LHCN-M2 (cell line): ENCODE measurements at regions not wholly inside any gene's neighbourhood (a gene's known extent, or its start where the extent isn't known, plus 50 kb on each side); places are given as distances from the start of the nearest gene placed in this dataset.

ENCODE experiments used
- DNase-seq: peaks from one replicate; pipeline ENCODE4 v3.0.0-alpha.2; 2012; ENCODE audit warnings: low read depth

DNA sequence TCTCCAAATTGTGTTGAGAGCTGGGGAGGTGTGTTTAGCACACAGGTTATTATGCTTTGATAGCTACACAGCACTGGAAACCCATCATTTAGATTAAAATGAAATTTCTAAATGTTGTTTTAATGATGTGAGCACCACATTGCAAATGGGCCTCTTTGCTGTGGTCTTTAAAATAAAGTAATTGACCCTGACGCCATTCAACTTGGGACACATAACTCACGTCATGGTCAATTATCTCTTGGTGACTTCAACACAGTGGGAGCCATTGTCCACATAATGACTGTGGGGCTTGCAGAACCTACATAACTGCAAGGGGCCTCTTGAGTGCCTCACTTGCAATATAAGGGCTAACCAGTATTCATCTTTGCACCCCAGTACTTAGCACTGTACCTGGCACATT is 280.4 kb downstream of the HLX start:
- no peak for DNase-seq

DNA sequence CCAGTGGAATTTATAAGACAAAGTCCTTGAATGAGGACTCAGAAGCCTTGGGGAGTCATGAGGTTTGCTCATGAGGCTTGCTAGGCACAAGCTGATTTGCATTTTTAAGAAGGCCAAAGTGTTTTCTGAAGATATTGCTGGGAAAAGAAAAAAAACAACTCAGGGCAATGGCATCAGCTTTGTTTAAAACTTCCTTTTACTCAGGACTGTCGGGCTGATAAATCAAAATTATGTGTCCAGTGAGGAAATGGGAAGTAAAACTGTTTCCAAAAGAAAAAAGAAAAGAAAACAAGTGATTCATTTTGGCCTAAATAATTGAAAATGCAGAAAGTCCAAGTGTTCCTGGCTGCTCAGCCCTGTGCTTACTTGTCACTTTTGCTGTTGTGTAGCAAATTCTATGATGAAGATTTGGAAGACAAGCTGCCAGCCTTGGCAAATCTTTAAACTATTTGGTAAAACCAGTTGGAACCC is 282.4 kb downstream of the HLX start:
- no peak for DNase-seq

DNA sequence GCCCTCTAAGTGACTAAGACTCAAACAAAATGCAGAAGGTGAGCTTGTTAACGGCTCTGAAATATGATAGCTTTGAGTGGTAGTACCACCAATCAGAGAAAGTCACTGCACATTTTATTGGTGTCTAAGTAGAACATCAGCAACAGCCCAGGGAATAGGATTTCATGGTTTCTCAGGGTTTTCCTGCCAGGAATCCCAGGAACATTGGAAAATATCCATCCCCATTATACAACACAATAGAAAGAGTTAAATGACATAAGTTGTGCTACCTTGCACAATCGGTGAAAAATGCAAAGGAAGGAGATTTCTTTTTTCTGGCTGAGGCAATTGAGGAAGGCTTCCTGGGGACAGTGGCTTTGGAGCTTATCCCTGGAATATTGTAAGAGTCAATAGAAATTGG is 283.1 kb downstream of the HLX start:
- DNase-seq = no peak

DNA sequence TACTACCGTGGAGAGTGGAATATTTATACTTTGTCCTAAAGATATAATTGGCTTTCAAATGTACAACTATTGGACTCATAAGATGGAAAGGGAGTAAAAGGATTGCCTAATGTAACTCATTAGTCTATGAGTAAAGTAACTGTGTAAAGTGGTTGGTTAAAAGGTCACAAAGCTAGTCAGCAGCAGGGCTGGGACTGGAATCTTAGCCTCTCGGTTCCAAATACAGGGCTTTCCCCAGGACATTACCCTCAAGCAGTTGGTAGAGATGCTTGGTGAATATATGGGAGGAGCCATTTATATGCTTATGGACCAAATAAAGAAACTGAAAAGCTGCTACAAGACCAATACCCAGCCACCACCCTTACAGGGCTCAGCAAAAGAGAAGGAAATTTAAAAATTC is 283.7 kb downstream of the HLX start:
- no peak for DNase-seq

DNA sequence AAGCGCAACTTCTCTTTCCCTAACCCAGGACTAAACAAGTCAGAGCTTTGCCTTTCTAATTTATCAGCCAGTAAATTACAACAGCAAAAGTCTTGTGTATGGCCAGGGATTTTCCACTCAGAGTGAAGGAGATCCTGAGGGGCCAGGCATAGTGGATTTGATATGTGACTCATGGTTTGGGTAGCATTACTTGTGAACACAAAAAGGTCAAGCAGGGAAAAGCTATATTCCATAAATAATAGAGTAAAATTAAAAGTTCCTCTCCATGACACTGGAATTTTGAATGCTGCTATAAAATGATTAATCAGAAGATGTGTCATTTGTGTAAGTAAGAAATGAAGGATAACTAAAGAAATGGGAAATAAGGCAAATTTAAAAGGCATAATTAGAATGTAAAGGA is 284.8 kb downstream of the HLX start:
- DNase-seq = peak; percentile 43

DNA sequence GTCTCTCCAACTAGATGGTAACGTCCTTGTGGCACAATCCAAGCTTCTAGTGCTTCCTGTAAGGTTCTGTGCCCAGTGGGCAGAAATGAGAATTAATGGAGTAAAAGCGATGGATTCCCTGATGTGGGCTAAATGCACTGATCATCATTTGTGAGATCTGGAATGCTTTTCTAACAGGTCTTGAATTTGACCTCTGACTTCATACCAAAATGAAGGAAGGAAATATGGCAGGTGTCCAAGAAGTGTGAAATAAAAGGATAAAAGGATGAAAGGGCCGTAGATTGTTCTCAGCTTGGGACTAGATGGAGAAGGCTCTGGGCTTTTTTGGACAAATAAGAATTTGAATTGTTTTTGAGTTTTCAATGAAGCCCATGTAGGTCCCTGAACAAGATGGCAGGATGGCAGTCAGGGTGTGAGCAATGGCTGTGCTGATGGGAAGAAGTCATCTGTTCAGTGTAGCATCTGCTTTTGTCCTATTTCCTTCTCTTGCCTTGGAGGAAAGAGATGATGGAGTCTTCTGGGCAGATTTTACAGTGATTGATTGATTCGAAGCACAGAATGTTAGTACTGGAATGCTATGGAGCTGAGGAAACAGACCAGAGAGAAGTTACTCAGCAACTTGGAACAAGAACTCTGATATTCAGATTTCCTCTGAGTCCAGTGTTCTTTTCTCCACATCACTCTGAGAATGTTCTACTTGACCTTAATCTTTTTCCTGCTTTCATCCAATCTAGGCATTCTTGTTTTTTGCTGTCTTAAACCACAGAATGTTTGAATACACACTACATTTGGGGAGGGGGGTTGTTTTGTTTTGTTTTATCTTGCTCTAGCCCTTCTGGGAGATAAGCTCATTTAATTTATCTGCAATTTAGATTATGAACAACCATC is 286.0 kb downstream of the HLX start:
- DNase-seq = no peak

DNA sequence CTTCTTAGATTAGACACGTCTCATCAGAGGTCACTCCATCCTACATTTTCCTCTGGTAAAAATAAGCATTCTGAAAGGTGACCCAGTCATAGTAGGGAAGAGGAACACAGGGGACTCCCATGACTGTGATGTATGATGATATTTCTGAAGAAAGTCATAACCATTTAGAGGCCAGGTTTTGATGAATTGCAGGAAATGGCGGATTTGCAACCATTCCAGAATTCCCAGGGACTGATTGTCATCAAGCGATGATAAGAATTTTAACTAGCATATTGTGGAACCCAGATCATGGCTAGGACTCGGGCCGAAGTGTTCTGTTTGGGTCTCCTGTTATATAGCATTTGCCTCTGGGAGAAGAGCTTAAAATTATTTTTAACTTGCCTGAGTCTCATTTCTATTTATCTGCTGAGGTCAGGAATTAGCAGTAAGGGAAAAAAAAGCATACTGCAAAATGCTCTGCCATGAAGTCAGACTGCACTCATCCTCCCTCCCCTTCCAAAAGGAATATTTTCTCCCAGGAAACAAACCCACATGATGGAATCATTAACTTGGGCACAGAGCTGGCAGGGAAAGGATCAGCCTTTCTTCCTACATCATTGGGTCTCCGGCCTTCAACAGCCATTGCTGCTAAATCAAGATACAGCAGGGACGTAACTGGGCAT is 286.7 kb downstream of the HLX start:
- DNase-seq = no peak

DNA sequence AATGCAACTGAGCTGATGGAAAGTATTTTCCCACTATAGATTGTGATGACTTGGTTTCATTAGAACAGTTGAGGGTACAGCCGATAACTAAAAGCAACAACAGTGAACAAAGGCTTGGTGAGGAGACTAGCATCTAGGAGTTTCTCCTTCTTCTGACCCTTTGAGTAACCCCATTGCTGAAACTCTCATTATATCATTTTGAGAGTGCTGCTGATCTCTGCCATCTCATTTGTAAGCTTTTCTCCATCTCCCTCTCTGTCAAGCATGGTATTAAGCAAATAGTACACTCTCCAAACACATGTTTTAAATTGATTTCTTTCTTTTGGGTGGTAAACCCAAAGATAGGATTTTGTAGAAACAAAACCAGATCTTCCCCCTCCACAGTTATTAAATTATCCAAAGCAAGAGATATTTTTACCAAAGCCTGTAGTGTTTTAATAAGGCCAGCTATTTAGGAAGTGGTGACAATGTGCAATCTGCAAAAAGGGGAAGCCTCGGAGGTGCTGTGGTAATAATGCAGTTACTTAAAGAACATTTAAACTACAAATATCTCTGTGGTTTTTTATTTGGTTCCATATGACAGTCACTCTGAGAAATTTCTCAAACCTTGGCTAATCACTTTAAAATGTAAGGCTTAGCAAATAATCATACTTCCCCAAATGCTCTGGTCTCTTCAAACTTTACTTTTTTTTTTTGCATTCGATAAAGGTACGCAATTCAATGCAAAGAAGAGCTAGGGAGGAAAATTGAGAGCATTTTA is 287.5 kb downstream of the HLX start:
- DNase-seq = no peak

DNA sequence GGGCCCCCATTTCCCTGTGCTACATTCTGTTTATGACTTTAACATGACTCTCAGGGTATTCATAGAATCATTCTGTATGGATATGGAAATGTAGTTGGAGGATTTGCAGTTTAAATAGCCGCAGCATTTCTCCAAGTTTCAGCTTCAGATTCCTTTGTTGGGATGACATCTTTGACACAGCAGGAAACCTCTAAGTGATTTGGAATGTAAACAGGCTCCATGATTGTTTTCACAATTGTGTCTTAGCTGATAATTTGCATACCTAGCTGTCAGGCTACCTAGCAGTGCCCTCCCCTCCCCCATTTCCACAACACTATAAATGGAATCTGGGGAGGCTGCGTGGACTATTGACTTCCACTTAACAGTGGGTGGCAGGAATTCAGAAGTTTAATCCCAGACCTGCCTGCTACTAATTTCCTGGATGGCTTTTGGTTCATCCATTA is 290.2 kb downstream of the HLX start:
- DNase-seq = no peak

DNA sequence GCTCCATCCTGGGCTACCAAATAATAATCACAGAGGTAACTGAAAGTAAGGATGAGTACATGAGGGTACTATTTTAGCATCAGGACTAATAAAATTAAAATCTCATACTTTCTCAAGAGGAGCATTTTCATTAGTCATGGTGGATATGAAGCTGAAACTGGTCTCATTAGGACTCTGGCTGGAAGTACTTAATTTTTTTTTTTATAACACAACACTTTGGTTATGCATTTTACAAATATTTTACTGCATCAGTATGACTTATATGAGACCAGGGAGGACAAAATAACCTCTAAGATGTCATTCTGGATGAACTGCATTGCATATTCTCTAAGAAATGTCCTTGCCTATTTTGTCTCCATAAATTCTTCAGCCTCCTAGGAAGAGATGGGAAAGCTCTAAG is 290.9 kb downstream of the HLX start:
- DNase-seq = no peak

DNA sequence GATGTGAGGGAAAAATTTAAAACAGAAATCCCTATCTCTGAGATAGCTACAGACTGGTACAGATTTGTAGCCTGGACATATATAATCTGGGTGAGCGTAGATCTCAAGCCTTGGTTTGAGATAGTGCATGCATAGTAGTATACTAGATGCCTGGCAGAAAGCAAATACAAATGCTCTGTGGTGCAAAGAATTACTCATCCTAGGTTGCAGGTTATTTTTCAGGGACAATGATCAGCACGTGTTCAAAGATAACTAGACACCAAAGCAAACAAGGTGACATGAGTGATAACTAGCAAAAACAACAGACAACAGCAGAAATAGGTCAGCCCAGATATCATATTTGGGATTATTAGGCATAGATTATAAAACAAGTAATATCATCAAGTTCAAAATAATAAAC is 292.5 kb downstream of the HLX start:
- DNase-seq = no peak

DNA sequence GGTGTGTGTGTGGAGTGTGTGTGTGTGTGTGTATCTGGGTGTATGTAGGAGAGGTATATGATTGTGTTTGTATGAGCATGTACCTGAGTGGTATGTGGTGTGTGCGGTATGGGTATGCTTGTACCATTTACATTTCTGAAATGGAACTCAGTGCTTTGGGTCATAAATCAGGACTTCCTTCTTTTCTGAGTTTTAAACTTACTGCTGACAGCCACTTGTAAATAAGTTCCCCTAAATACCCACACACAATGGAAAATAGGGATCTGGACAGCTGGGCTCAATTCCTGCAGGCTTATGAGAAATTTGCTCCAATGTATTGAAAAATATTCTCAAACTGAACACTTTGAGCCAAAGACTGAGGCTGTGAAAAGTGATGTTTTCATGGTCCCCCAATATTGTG is 293.6 kb downstream of the HLX start:
- DNase-seq = no peak

DNA sequence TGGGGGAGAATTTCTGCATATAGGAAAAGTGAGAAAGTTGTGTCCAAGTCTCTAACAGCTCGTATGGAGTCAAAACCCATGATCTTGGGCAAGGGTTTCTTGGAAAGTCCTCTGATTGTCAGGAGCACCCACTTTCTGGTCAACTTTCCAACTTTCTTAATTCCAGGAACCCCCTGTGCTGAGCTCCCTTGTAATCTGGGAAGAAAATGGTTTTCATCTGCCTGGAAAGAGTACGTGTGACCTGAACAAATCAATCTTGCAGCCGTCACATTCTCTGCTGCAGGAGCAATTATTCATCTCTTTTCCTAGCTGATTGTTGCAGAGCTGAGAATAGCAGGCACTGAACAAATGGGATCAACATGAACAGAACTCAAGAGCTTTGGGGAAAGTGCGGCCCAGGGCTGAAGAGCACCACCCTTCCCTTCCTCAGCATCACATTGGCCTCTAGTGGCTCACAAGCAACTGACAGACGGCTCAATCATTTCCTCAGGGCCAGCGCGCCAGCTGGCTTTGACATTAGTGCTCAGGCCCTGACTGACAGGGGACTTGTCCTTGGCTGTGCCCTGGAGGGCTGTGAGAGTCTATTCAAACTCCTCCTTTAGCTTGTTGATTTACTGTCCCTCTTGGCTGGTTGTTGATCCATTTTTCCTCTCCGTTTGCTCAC is 295.2 kb downstream of the HLX start:
- no peak for DNase-seq

DNA sequence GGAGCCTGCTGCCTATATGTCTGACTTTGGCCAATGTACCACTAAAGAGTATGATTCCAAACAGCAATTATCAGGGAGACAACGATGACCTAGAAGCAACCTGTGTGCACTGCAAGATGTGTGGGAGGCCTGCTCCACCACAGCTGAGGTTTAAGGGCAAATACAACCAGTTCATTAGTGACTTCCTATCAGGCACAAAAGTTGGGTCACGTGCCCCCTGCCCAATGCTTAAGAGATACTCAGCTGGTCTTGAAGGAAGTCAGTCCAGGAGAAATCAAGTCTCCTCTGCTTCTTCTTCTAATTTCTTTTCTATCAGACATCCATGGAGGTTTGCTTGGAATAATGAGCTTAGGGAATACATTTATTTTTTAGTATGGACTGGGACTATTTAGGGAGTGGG is 296.0 kb downstream of the HLX start:
- DNase-seq = no peak

DNA sequence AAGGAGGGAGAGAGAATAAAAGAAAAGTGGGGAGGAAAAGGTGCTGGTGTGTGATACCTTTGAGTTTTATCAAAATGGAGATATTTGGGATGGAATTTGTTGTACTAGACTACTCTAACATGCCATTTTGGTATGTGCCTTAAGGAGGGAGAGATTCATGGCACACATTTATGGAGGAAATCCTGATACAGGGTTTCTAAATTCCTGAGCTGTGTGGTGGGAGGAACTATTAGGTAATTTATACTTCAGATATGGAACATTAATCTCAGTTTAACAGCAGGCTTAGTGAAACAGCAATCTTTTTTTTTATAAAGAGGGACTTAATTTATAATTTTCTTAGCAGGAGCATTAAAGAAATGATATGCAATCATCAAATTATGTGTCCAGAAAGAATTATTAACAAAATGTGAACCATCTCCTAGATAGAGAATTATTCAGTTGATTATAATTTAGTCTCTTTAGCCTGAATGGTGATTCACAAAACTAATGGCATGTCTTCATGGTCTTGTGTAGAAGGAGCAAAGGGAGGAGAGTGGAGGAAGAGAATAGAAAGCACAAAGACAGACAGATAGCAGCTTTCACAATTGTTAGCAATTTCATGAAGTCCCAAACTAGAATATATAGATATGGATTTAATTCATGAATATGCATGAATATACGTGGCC is 301.6 kb downstream of the HLX start:
- DNase-seq = no peak

DNA sequence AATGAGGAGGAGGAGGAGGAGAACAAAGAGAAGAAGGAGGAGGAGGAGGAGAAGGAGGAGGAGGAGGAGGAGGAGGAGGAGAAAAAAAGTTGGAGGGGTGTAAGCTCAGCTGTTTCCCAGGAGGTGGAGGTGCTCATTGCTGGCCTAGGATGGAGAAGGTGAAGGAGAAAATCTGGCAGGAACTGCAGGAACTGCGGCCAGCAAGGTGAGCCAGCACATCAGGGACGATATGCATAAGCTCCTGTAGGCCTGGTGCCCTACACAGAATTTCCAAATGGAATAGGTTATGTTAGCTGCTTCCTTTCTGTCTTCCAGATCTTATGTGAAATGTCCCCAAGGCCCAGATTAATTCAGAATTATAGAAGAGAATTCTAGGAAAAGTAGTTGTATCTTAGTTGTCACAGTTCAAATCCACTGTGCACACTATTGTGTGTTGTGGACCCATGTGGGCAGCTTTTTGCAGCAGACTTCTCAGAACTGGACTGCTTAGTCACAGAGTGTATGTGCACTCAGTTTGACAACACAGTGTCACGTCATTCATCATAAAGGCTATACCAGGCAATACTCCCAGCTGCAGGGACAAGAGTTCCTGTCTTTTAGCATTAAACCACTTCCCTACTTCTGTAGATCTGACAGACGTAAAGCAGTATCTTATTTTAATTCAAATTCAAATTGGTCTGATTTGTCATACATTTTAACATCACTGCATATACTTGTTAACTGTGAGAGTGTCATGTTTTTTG is 303.7 kb downstream of the HLX start:
- DNase-seq = no peak

DNA sequence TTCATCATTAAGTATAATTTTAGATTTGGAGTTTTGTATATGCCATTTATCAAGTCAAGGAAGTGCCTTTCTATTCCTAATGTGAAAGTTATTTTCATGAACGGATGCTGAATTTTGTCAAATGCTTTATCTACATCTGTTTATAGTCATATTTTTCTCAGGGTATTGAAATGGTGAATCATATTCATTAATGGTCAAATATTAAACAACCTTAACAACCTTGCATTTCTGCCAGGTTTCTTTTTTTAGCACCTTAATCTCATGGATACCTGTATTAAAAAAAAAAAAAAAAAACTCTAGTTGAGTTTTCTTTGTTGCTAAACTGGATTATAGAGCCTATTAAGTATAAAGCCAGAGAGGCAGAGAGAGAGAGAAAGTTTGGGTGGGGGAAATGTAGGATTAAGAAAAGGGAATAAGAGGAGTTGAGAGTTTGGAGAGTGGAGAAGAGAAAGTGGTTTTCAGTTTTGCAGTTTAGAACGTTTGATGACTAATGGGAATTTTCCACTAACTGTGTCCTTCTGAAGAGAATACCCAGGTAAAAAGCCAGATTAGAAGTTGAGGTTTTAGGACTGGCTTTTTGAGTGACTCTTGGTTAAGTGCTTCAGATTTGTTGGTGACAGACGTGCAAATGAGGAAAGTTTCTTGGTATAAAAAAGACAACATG is 305.0 kb downstream of the HLX start:
- DNase-seq = no peak

DNA sequence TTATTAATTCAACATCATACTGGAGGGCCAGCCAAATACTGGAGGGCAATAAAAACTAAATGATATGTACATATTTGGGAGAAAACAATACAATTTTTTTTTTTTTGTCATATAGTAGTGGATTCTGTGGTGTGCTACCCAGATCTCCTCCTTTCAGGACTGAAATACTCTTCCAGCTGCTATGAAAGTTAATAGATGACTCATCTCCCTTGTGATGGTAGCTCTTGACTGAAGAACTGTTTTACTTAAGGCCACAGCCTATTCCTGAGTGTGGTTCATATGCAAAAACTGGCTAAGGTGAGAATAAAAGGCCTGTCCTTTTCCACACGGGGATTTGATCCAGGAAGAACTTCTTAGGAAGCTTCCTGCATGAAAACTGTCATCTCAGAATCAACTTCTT is 307.9 kb downstream of the HLX start:
- peak; percentile 36 for DNase-seq

DNA sequence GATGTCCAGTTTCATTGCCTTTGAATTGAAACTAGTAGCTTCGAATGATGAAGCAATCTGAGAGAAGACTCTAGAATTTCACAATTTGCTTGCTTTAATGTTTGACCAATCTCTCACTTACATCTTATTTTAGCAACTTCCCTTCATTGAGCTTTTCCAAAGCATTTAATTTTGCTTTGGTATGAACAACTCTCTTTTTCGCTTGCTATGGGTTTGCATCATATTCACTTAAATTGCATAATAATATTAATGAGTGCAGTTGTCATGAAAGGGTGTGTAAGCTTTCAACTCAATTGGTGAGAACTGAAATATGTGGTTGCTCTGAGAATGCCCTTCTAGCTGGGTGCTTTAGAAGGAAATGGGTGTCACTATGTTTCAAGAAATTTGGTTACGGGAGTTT is 309.2 kb downstream of the HLX start:
- DNase-seq = no peak

DNA sequence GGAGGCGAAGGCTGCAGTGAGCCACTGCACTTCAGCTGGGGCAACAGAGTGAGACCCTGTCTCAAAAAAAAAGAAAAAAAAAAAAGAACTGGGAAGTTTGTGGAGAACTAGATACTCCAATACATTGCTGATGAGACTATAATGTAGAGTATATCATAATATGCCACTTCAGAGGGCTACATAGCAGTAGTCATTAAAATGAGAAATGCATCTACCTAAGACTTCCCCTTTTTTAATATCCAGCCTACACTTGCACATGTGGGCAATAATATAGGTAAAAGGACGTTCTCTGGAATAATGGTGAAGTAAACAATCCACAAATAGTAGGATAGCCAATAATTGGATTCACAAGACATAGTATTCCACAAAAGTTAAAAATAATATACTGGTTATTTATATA is 311.0 kb downstream of the HLX start:
- no peak for DNase-seq
